ENCODE measurements at regions not wholly inside any gene's neighbourhood (a gene's known extent, or its start where the extent isn't known, plus 50 kb on each side); places are given as distances from the start of the nearest gene placed in this dataset.

GRCh38 chr18:11500153-11501122 lies 109.0 kb upstream of the SLC35G4 start (continued):
- no peak for TF ChIP-seq SPEN (CRISPR knock-in tag; IDR thresholded peaks at IDR 0.05; ENCODE audit: low read depth)
- no peak for TF ChIP-seq ZNF350 (CRISPR knock-in tag; IDR thresholded peaks at IDR 0.05; ENCODE audit: borderline replicate concordance, low read depth)
- peak in 1 of 2 experiments; percentile 22; a peak in 1 of 4 replicates for TF ChIP-seq MAFK (conservative IDR thresholded peaks at IDR 0.05 in 1 of 2, IDR thresholded peaks at IDR 0.05 in 1 of 2; ENCODE audit: low read length in 2 of 2)
- no peak for TF ChIP-seq MED8 (CRISPR knock-in tag; IDR thresholded peaks at IDR 0.05; ENCODE audit: insufficient replicate concordance)
- no peak for TF ChIP-seq MTF1 (CRISPR knock-in tag; IDR thresholded peaks at IDR 0.05)
- TF ChIP-seq PAX8 (CRISPR knock-in tag; IDR thresholded peaks at IDR 0.05; ENCODE audit: borderline replicate concordance), result no peak
- 0 out of 2 replicates have a peak, but pooled peaks have one; percentile 42 for TF ChIP-seq CHD4 (IDR thresholded peaks at IDR 0.05; ENCODE audit: borderline replicate concordance, low read length)
- TF ChIP-seq, protein P1, sequence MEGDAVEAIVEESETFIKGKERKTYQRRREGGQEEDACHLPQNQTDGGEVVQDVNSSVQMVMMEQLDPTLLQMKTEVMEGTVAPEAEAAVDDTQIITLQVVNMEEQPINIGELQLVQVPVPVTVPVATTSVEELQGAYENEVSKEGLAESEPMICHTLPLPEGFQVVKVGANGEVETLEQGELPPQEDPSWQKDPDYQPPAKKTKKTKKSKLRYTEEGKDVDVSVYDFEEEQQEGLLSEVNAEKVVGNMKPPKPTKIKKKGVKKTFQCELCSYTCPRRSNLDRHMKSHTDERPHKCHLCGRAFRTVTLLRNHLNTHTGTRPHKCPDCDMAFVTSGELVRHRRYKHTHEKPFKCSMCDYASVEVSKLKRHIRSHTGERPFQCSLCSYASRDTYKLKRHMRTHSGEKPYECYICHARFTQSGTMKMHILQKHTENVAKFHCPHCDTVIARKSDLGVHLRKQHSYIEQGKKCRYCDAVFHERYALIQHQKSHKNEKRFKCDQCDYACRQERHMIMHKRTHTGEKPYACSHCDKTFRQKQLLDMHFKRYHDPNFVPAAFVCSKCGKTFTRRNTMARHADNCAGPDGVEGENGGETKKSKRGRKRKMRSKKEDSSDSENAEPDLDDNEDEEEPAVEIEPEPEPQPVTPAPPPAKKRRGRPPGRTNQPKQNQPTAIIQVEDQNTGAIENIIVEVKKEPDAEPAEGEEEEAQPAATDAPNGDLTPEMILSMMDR (CRISPR knock-in tag; IDR thresholded peaks at IDR 0.05), result no peak
- no peak for TF ChIP-seq IKZF4 (CRISPR knock-in tag; IDR thresholded peaks at IDR 0.05; ENCODE audit: borderline replicate concordance, low read depth, not compliant biosample characterization)
- no peak for TF ChIP-seq KDM5B (CRISPR knock-in tag; IDR thresholded peaks at IDR 0.05; ENCODE audit: borderline replicate concordance)
- 0 out of 2 replicates have a peak, but pooled peaks have one; percentile 31 for TF ChIP-seq ATF7 (IDR thresholded peaks at IDR 0.05)
- no peak for TF ChIP-seq ATF7 (CRISPR knock-in tag; IDR thresholded peaks at IDR 0.05)
- TF ChIP-seq, protein P2, sequence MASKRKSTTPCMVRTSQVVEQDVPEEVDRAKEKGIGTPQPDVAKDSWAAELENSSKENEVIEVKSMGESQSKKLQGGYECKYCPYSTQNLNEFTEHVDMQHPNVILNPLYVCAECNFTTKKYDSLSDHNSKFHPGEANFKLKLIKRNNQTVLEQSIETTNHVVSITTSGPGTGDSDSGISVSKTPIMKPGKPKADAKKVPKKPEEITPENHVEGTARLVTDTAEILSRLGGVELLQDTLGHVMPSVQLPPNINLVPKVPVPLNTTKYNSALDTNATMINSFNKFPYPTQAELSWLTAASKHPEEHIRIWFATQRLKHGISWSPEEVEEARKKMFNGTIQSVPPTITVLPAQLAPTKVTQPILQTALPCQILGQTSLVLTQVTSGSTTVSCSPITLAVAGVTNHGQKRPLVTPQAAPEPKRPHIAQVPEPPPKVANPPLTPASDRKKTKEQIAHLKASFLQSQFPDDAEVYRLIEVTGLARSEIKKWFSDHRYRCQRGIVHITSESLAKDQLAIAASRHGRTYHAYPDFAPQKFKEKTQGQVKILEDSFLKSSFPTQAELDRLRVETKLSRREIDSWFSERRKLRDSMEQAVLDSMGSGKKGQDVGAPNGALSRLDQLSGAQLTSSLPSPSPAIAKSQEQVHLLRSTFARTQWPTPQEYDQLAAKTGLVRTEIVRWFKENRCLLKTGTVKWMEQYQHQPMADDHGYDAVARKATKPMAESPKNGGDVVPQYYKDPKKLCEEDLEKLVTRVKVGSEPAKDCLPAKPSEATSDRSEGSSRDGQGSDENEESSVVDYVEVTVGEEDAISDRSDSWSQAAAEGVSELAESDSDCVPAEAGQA (IDR thresholded peaks at IDR 0.05; ENCODE audit: low read depth), result no peak
- TF ChIP-seq, protein P2 (CRISPR knock-in tag; IDR thresholded peaks at IDR 0.05; ENCODE audit: borderline replicate concordance), result no peak
- TF ChIP-seq ZFP62 (CRISPR knock-in tag; IDR thresholded peaks at IDR 0.05), result no peak
- no peak for TF ChIP-seq SOX6 (IDR thresholded peaks at IDR 0.05)
- peak; percentile 90 for TF ChIP-seq SOX6 (CRISPR knock-in tag; IDR thresholded peaks at IDR 0.05)
- TF ChIP-seq ZNF878 (CRISPR knock-in tag; IDR thresholded peaks at IDR 0.05), result no peak
- no peak for TF ChIP-seq AGO1 (IDR thresholded peaks at IDR 0.05; ENCODE audit: low read depth, low read length, poor library complexity, severe bottlenecking)
- TF ChIP-seq ZNF614 (CRISPR knock-in tag; IDR thresholded peaks at IDR 0.05; ENCODE audit: borderline replicate concordance), result no peak
